AG08396 (cell line): ENCODE measurements at regions not wholly inside any gene's neighbourhood (a gene's known extent, or its start where the extent isn't known, plus 50 kb on each side); places are given as distances from the start of the nearest gene placed in this dataset.
"Not testable (repeated sequence)": the region's sequence is repeated elsewhere in the genome, so short reads cannot be mapped to it uniquely, and the experiment has no call there.

ENCODE experiments used
- DNase-seq: peaks from one replicate; pipeline ENCODE4 v3.0.0; 2012; ENCODE audit warnings: low spot score, mixed read lengths

- DNase-seq, result no peak
Measured at GRCh38 chr6:9186148-9186547, 750.8 kb upstream of the SLC35B3 start.

GRCh38 chr6:9178071-9178470 lies 742.7 kb upstream of the SLC35B3 start:
- no peak for DNase-seq

GRCh38 chr6:9173229-9173628 lies 737.9 kb upstream of the SLC35B3 start:
- DNase-seq, result no peak

- DNase-seq, result no peak
Measured at GRCh38 chr6:9172096-9172495, 736.8 kb upstream of the SLC35B3 start.

GRCh38 chr6:9168669-9169068 lies 733.3 kb upstream of the SLC35B3 start:
- no peak for DNase-seq

- no peak for DNase-seq
Measured at GRCh38 chr6:9161731-9162130, 726.4 kb upstream of the SLC35B3 start.

- DNase-seq, result no peak
Measured at GRCh38 chr6:9159051-9159450, 723.7 kb upstream of the SLC35B3 start.

- DNase-seq, result no peak
Measured at GRCh38 chr6:9155836-9156235, 720.5 kb upstream of the SLC35B3 start.

- DNase-seq, result no peak
Measured at GRCh38 chr6:9143140-9143539, 707.8 kb upstream of the SLC35B3 start.

- DNase-seq, result no peak
Measured at GRCh38 chr6:9140951-9141460, 705.7 kb upstream of the SLC35B3 start.

GRCh38 chr6:9140172-9140571 lies 704.8 kb upstream of the SLC35B3 start:
- DNase-seq, result no peak

- peak; percentile 47 for DNase-seq
Measured at GRCh38 chr6:9139746-9140145, 704.4 kb upstream of the SLC35B3 start.

GRCh38 chr6:9138936-9139335 lies 703.6 kb upstream of the SLC35B3 start:
- peak; percentile 12 for DNase-seq

GRCh38 chr6:9136141-9136822 lies 700.9 kb upstream of the SLC35B3 start:
- no peak for DNase-seq

- DNase-seq, result no peak
Measured at GRCh38 chr6:9131616-9132015, 696.3 kb upstream of the SLC35B3 start.

- no peak for DNase-seq
Measured at GRCh38 chr6:9131201-9131600, 695.9 kb upstream of the SLC35B3 start.

GRCh38 chr6:9128970-9129369 lies 693.6 kb upstream of the SLC35B3 start:
- no peak for DNase-seq

- DNase-seq, result peak; percentile 53
Measured at GRCh38 chr6:9126878-9127560, 691.7 kb upstream of the SLC35B3 start.

GRCh38 chr6:9126034-9126433 lies 690.7 kb upstream of the SLC35B3 start:
- DNase-seq, result not testable (repeated sequence)

- DNase-seq, result peak; percentile 27
Measured at GRCh38 chr6:9121549-9121948, 686.2 kb upstream of the SLC35B3 start.

GRCh38 chr6:9116026-9116425 lies 680.7 kb upstream of the SLC35B3 start:
- DNase-seq, result peak; percentile 49

GRCh38 chr6:9112544-9112943 lies 677.2 kb upstream of the SLC35B3 start:
- DNase-seq, result no peak

- no peak for DNase-seq
Measured at GRCh38 chr6:9103876-9104521, 668.7 kb upstream of the SLC35B3 start.
